H1 (cell line): ENCODE measurements at regions not wholly inside any gene's neighbourhood (a gene's known extent, or its start where the extent isn't known, plus 50 kb on each side); places are given as distances from the start of the nearest gene placed in this dataset.

ENCODE experiments used
- CTCF ChIA-PET: fragments of 300-600 bp; sonication (Branson Sonifier 250); formaldehyde crosslinking; loops from one replicate; lab custom pipeline; 2021; ENCODE audit not compliant: partially characterized antibody; lab: Charles Lee
- POLR2A ChIA-PET: fragments of 300-600 bp; sonication (Branson Sonifier 250); formaldehyde crosslinking; loops from one replicate; lab custom pipeline; 2021; ENCODE audit warnings: inconsistent platforms; ENCODE audit not compliant: partially characterized antibody; lab: Charles Lee
- DNase-seq, 2 experiments: peaks; one replicate each; pipeline versions ENCODE4 v3.0.0 to v3.0.0-alpha.2; 2010 to 2022; ENCODE audit warnings: low spot score in 2 of 2, low read depth in 1 of 2, mixed read lengths in 1 of 2
- FAIRE-seq: peaks from 2 replicates; lab custom pipeline; 2011; peaks lifted over from hg19 to GRCh38; lab: Jason Lieb, UNC
- H2AFZ ChIP-seq: 2 replicates; pipeline ENCODE4 v1.8.1; 2012; ENCODE audit warnings: low read length, inconsistent platforms
- H2AK5ac ChIP-seq: 2 replicates; pipeline ENCODE4 v1.6.1; 2013; ENCODE audit warnings: low read depth, low read length
- H2BK120ac ChIP-seq: replicated peaks from 2 replicates; pipeline ENCODE3; 2013; ENCODE audit warnings: low read depth, low read length, inconsistent platforms
- H2BK12ac ChIP-seq: 2 replicates; pipeline ENCODE4 v1.6.1; 2013; ENCODE audit warnings: low read depth, low read length
- H2BK15ac ChIP-seq: 2 replicates; pipeline ENCODE4 v1.6.1; 2013; ENCODE audit warnings: low read length
- H2BK20ac ChIP-seq: 2 replicates; pipeline ENCODE4 v1.6.1; 2013; ENCODE audit warnings: low read length
- H2BK5ac ChIP-seq: 2 replicates; pipeline ENCODE4 v1.6.1; 2013; ENCODE audit warnings: low read depth, low read length
- H3K14ac ChIP-seq: 2 replicates; pipeline ENCODE4 v1.6.1; 2013; ENCODE audit warnings: inconsistent platforms; ENCODE audit not compliant: insufficient read length
- H3K18ac ChIP-seq: 2 replicates; pipeline ENCODE4 v1.6.1; 2013; ENCODE audit warnings: low read length; ENCODE audit errors: extremely low read depth
- H3K23ac ChIP-seq: 2 replicates; pipeline ENCODE4 v1.6.1; 2013; ENCODE audit warnings: inconsistent platforms; ENCODE audit not compliant: insufficient read length
- H3K23me2 ChIP-seq: 2 replicates; pipeline ENCODE4 v1.6.1; 2013; ENCODE audit warnings: low read depth, low read length
- H3K27ac ChIP-seq: 2 replicates; pipeline ENCODE4 v1.6.1; 2011; ENCODE audit warnings: low read depth, low read length, inconsistent platforms
- H3K27me3 ChIP-seq, 4 experiments: replicated peaks in 1 of 4; 1 replicate in 1 of 4; 2 replicates in 3 of 4; pipeline versions ENCODE4 v1.6.1 to v1.8.1; 2011 to 2013; ENCODE audit warnings: low read length in 3 of 4, mild to moderate bottlenecking in 3 of 4, inconsistent platforms in 2 of 4, mixed read lengths in 2 of 4, moderate library complexity in 1 of 4; ENCODE audit not compliant: control insufficient read depth in 3 of 4, insufficient read depth in 3 of 4; ENCODE audit errors: extremely low read depth in 1 of 4
- H3K36me3 ChIP-seq, 4 experiments: 2 replicates each; pipeline versions ENCODE4 v1.6.1 to v1.8.1; 2011 to 2013; ENCODE audit warnings: mild to moderate bottlenecking in 4 of 4, low read length in 3 of 4, moderate library complexity in 2 of 4, control low read depth in 1 of 4, inconsistent platforms in 1 of 4; ENCODE audit not compliant: insufficient read depth in 4 of 4, control insufficient read depth in 2 of 4
- H3K4ac ChIP-seq: replicated peaks from 2 replicates; pipeline ENCODE3; 2013; ENCODE audit warnings: low read length, low read depth, mixed read lengths, inconsistent platforms; ENCODE audit not compliant: insufficient read length
- H3K4me1 ChIP-seq, 4 experiments: replicated peaks in 1 of 4; 1 replicate in 1 of 4; 2 replicates in 3 of 4; pipeline versions ENCODE4 v1.6.1 to v1.8.1; 2011 to 2013; ENCODE audit warnings: low read length in 3 of 4, inconsistent platforms in 2 of 4, mixed read lengths in 1 of 4; ENCODE audit not compliant: insufficient read depth in 4 of 4, control insufficient read depth in 3 of 4
- H3K4me2 ChIP-seq, 2 experiments: 2 replicates each; pipeline versions ENCODE4 v1.6.1 to v1.8.1; 2011 to 2013; ENCODE audit warnings: low read depth in 2 of 2, low read length in 2 of 2, control low read depth in 1 of 2, inconsistent platforms in 1 of 2, mild to moderate bottlenecking in 1 of 2; ENCODE audit not compliant: insufficient read depth in 1 of 2
- H3K4me3 ChIP-seq, 4 experiments: fragments of 200-600, 300-600 bp in 1 of 4; sonication (generic), shearing (Covaris generic), sonication (Bioruptor Twin) in 1 of 4; 2 replicates each; pipeline versions ENCODE4 v1.5.1 to v1.8.1; 2011 to 2016; ENCODE audit warnings: low read length in 4 of 4, low read depth in 3 of 4, control low read depth in 2 of 4, inconsistent platforms in 2 of 4, mild to moderate bottlenecking in 2 of 4, mixed read lengths in 1 of 4, moderate library complexity in 1 of 4; ENCODE audit not compliant: insufficient read depth in 2 of 4; ENCODE audit errors: extremely low read depth in 1 of 4
- H3K56ac ChIP-seq: replicated peaks from 2 replicates; pipeline ENCODE3; 2013; ENCODE audit warnings: low read depth, mild to moderate bottlenecking, mixed read lengths, low read length, inconsistent platforms; ENCODE audit not compliant: insufficient read length
- H3K79me1 ChIP-seq: 2 replicates; pipeline ENCODE4 v1.6.1; 2013; ENCODE audit warnings: low read depth, low read length, control low read depth
- H3K79me2 ChIP-seq, 2 experiments: 2 replicates each; pipeline versions ENCODE4 v1.6.1 to v1.8.1; 2012 to 2013; ENCODE audit warnings: low read length in 2 of 2, mild to moderate bottlenecking in 2 of 2, inconsistent platforms in 1 of 2; ENCODE audit not compliant: insufficient read depth in 2 of 2, control insufficient read depth in 1 of 2
- H3K9ac ChIP-seq, 4 experiments: replicated peaks in 1 of 4; 1 replicate in 1 of 4; 2 replicates in 3 of 4; pipeline versions ENCODE4 v1.6.1 to v1.8.1; 2011 to 2013; ENCODE audit warnings: low read depth in 3 of 4, low read length in 3 of 4, control low read depth in 2 of 4, mild to moderate bottlenecking in 2 of 4, moderate library complexity in 2 of 4, inconsistent platforms in 1 of 4; ENCODE audit errors: extremely low read depth in 1 of 4
- H3K9me3 ChIP-seq, 2 experiments: 2 replicates each; pipeline versions ENCODE4 v1.6.1 to v1.8.1; 2012 to 2013; ENCODE audit warnings: mild to moderate bottlenecking in 2 of 2, moderate library complexity in 2 of 2, control low read depth in 1 of 2, inconsistent platforms in 1 of 2, low read depth in 1 of 2, low read length in 1 of 2, mixed read lengths in 1 of 2; ENCODE audit not compliant: insufficient read depth in 2 of 2
- H4K20me1 ChIP-seq, 2 experiments: replicated peaks in 1 of 2; 2 replicates each; pipeline versions ENCODE3 to v1.8.1; 2011 to 2013; ENCODE audit warnings: inconsistent platforms in 2 of 2, low read length in 2 of 2, mild to moderate bottlenecking in 1 of 2; ENCODE audit not compliant: insufficient read depth in 2 of 2, control insufficient read depth in 1 of 2
- H4K5ac ChIP-seq: 2 replicates; pipeline ENCODE4 v1.6.1; 2013; ENCODE audit warnings: low read length, low read depth, mixed read lengths, inconsistent platforms; ENCODE audit not compliant: insufficient read length
- H4K8ac ChIP-seq: 2 replicates; pipeline ENCODE4 v1.8.0; 2013; ENCODE audit warnings: mild to moderate bottlenecking, moderate library complexity, low read length, inconsistent platforms; ENCODE audit not compliant: insufficient read depth; ENCODE audit errors: extremely low read depth
- H4K91ac ChIP-seq: replicated peaks from 2 replicates; pipeline ENCODE3; 2013; ENCODE audit warnings: low read length, mixed read lengths, inconsistent platforms; ENCODE audit not compliant: insufficient read length
- NANOG ChIP-seq: IDR thresholded peaks from 2 replicates; pipeline ENCODE4 v1.6.1; 2011; ENCODE audit warnings: low read length, low read depth, mild to moderate bottlenecking, inconsistent platforms; ENCODE audit not compliant: insufficient read depth, poor library complexity, severe bottlenecking
- TBP ChIP-seq: IDR thresholded peaks from 2 replicates; pipeline ENCODE4 v1.6.1; 2011; ENCODE audit warnings: low read depth, low read length, improper control_type of control experiment
- WGBS, 2 experiments: shearing (Covaris generic) in 1 of 2; methylation state at CpG; one replicate each; pipeline versions ENCODE4 v1.1.6 to v1.1.7; 2013 to 2015; ENCODE audit warnings: low lambda C conversion rate in 2 of 2, mixed read lengths in 2 of 2, inconsistent platforms in 1 of 2, low coverage in 1 of 2, missing lambda C conversion rate in 1 of 2; ENCODE audit not compliant: insufficient replicate concordance in 2 of 2, insufficient coverage in 1 of 2, insufficient read length in 1 of 2; ENCODE audit errors: extremely low coverage in 1 of 2, missing lambda C conversion rate in 1 of 2; 5-methylcytosine and 5-hydroxymethylcytosine counted together

GRCh38 chr4:176464748-176465147 lies 145.0 kb downstream of the SPCS3 start:
- 95% methylated on average over 2 of the region's 2 CpGs; no CpG with 5 or more reads in 1 of the 2 experiments for WGBS, 2 experiments
- Histone ChIP-seq H3K27ac (no peak overlapping the region), H3K4me3 (no peak overlapping the region), H3K36me3 (no peaks in the 10 kb centered on the region), H2BK20ac (no peak overlapping the region), H3K27me3 (no peaks in the 10 kb centered on the region), H3K9me3 (no peaks in the 10 kb centered on the region), H2BK120ac (no peak overlapping the region), H3K4me2 (no peak overlapping the region), H3K56ac (no peak overlapping the region), H3K4ac (no peak overlapping the region), H2BK12ac (no peak overlapping the region), H3K9ac (no peak overlapping the region), H2AK5ac (no peak overlapping the region), H4K5ac (no peak overlapping the region), H2BK5ac (no peak overlapping the region), H4K8ac (no peak overlapping the region), H3K23ac (no peak overlapping the region), H3K79me1 (no peaks in the 10 kb centered on the region), H3K14ac (no peak overlapping the region), H2AFZ (no peak overlapping the region), H4K91ac (no peak overlapping the region), H4K20me1 (no peaks in the 10 kb centered on the region), H3K4me1 (no peaks in the 10 kb centered on the region), H2BK15ac (no peak overlapping the region), H3K23me2 (no peaks in the 10 kb centered on the region), H3K18ac (no peak overlapping the region), H3K79me2 (no peaks in the 10 kb centered on the region)
- ChIA-PET CTCF (no interaction called here), POLR2A (no interaction called here)
- FAIRE-seq (no peak), DNase-seq (no peak)
- no peak for TF ChIP-seq TBP
- TF ChIP-seq NANOG, result no peak
